ENCODE measurements at regions not wholly inside any gene's neighbourhood (a gene's known extent, or its start where the extent isn't known, plus 50 kb on each side); places are given as distances from the start of the nearest gene placed in this dataset.

- no peak for DNase-seq
- Mint-ChIP-seq H3K4me1 (no peaks in the 10 kb centered on the region), H3K27me3 (ENCODE audit: low read depth in 3 of 3) (peaks cover 0 to 2% (median 0%) of the 10 kb centered on the region in 3 donors), H3K9me3 (peaks cover 0 to 3% (median 0%) of the 10 kb centered on the region in 7 donors), H3K4me3 (no peak overlapping the region), H3K36me3 (no peaks in the 10 kb centered on the region), H3K27ac (no peak overlapping the region)
- no peak for TF ChIP-seq CTCF (IDR thresholded peaks at IDR 0.05)
- H3K27me3 ChIP-seq (ENCODE audit: control insufficient read depth in 2 of 2, insufficient read depth in 2 of 2, low read length in 2 of 2): no peaks in the 10 kb centered on the region
- H3K4me3 ChIP-seq (replicated peaks in 1 of 3; ENCODE audit: low read depth in 2 of 3, low read length in 3 of 3): no peak overlapping the region
- no peaks in the 10 kb centered on the region for H3K79me2 ChIP-seq (ENCODE audit: insufficient read depth, low read length)
- 90% methylated on average over 2 of the region's 6 CpGs for WGBS (ENCODE audit: insufficient coverage)
- H4K20me1 ChIP-seq (ENCODE audit: insufficient read depth, low read length): no peaks in the 10 kb centered on the region
- no peak overlapping the region for H3K4me2 ChIP-seq (replicated peaks; ENCODE audit: extremely low read depth, low read length, poor library complexity, severe bottlenecking)
- intact Hi-C loops (cut with micrococcal nuclease): no loop called here
- no peak overlapping the region for H3K9ac ChIP-seq (ENCODE audit: insufficient read depth, low read length, poor library complexity, severe bottlenecking)
- no peaks in the 10 kb centered on the region for H3K4me1 ChIP-seq (ENCODE audit: control insufficient read depth in 1 of 2, insufficient read depth in 2 of 2, low read length in 2 of 2)
- no peak overlapping the region for H2AFZ ChIP-seq (ENCODE audit: insufficient read depth, low read depth, low read length, poor library complexity, severe bottlenecking)
- H3K9me3 ChIP-seq (replicated peaks in 1 of 2; ENCODE audit: control insufficient read depth in 1 of 2, insufficient read depth in 1 of 2, low read length in 2 of 2): no peaks in the 10 kb centered on the region
- no peak overlapping the region for H3K27ac ChIP-seq (ENCODE audit: low read depth in 1 of 2, low read length in 2 of 2)
- H3K36me3 ChIP-seq (replicated peaks in 1 of 2; ENCODE audit: control insufficient read depth in 1 of 2, insufficient read depth in 2 of 2, low read length in 2 of 2): no peaks in the 10 kb centered on the region
Observed at GRCh38 chr9:78899006-78899405, 602.1 kb downstream of the PSAT1 start.

GRCh38 chr9:78900500-78900899 is 603.6 kb downstream of the PSAT1 start:
- Histone ChIP-seq H3K79me2 (ENCODE audit: insufficient read depth, low read length) (no peaks in the 10 kb centered on the region), H3K4me3 (replicated peaks in 1 of 3; ENCODE audit: low read depth in 2 of 3, low read length in 3 of 3) (no peak overlapping the region), H3K4me2 (replicated peaks; ENCODE audit: extremely low read depth, low read length, poor library complexity, severe bottlenecking) (no peak overlapping the region), H2AFZ (ENCODE audit: insufficient read depth, low read depth, low read length, poor library complexity, severe bottlenecking) (no peak overlapping the region), H3K27me3 (ENCODE audit: control insufficient read depth in 2 of 2, insufficient read depth in 2 of 2, low read length in 2 of 2) (no peaks in the 10 kb centered on the region), H3K9me3 (replicated peaks in 1 of 2; ENCODE audit: control insufficient read depth in 1 of 2, insufficient read depth in 1 of 2, low read length in 2 of 2) (no peaks in the 10 kb centered on the region), H3K36me3 (replicated peaks in 1 of 2; ENCODE audit: control insufficient read depth in 1 of 2, insufficient read depth in 2 of 2, low read length in 2 of 2) (no peaks in the 10 kb centered on the region), H3K4me1 (ENCODE audit: control insufficient read depth in 1 of 2, insufficient read depth in 2 of 2, low read length in 2 of 2) (no peaks in the 10 kb centered on the region), H3K9ac (ENCODE audit: insufficient read depth, low read length, poor library complexity, severe bottlenecking) (no peak overlapping the region), H4K20me1 (ENCODE audit: insufficient read depth, low read length) (no peaks in the 10 kb centered on the region), H3K27ac (ENCODE audit: low read depth in 1 of 2, low read length in 2 of 2) (no peak overlapping the region)
- no peaks in the 10 kb centered on the region for H3K4me1 Mint-ChIP-seq
- H3K4me3 Mint-ChIP-seq: no peak overlapping the region
- peaks cover 0 to 3% (median 0%) of the 10 kb centered on the region in 7 donors for H3K9me3 Mint-ChIP-seq
- WGBS (ENCODE audit: insufficient coverage): no CpG with 5 or more reads among the region's 1 CpG
- H3K36me3 Mint-ChIP-seq: no peaks in the 10 kb centered on the region
- no peak for DNase-seq
- H3K27ac Mint-ChIP-seq: no peak overlapping the region
- intact Hi-C loops (cut with micrococcal nuclease): no loop called here
- H3K27me3 Mint-ChIP-seq (ENCODE audit: low read depth in 3 of 3): no peaks in the 10 kb centered on the region
- TF ChIP-seq CTCF (IDR thresholded peaks at IDR 0.05): no peak

All from CD14-positive monocyte (primary cell).